Neural progenitor cell (in vitro differentiated cells): ENCODE measurements at regions not wholly inside any gene's neighbourhood (a gene's known extent, or its start where the extent isn't known, plus 50 kb on each side); places are given as distances from the start of the nearest gene placed in this dataset.

Experiments used
- EZH2 ChIP-seq: fragments of 200-600 bp; sonication (generic); IDR thresholded peaks from 2 replicates; pipeline ENCODE4 v1.6.1; 2017; ENCODE audit warnings: antibody characterized with exemption, mild to moderate bottlenecking, moderate library complexity
- TF ChIP-seq, protein P1 (sequence below): fragments of 200-600 bp; sonication (generic); IDR thresholded peaks from 2 replicates; pipeline ENCODE4 v1.5.1; 2017; ENCODE audit warnings: antibody characterized with exemption, mild to moderate bottlenecking

- TF ChIP-seq, protein P1, sequence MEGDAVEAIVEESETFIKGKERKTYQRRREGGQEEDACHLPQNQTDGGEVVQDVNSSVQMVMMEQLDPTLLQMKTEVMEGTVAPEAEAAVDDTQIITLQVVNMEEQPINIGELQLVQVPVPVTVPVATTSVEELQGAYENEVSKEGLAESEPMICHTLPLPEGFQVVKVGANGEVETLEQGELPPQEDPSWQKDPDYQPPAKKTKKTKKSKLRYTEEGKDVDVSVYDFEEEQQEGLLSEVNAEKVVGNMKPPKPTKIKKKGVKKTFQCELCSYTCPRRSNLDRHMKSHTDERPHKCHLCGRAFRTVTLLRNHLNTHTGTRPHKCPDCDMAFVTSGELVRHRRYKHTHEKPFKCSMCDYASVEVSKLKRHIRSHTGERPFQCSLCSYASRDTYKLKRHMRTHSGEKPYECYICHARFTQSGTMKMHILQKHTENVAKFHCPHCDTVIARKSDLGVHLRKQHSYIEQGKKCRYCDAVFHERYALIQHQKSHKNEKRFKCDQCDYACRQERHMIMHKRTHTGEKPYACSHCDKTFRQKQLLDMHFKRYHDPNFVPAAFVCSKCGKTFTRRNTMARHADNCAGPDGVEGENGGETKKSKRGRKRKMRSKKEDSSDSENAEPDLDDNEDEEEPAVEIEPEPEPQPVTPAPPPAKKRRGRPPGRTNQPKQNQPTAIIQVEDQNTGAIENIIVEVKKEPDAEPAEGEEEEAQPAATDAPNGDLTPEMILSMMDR = no peak
- TF ChIP-seq EZH2 = no peak
Observed at GRCh38 chr1:60974524-60975372, 107.6 kb upstream of the NFIA start.
